ENCODE measurements at regions not wholly inside any gene's neighbourhood (a gene's known extent, or its start where the extent isn't known, plus 50 kb on each side); places are given as distances from the start of the nearest gene placed in this dataset.
A peak's percentile ranks its signal among the peaks of the same experiment; 100 is the strongest.

DNA sequence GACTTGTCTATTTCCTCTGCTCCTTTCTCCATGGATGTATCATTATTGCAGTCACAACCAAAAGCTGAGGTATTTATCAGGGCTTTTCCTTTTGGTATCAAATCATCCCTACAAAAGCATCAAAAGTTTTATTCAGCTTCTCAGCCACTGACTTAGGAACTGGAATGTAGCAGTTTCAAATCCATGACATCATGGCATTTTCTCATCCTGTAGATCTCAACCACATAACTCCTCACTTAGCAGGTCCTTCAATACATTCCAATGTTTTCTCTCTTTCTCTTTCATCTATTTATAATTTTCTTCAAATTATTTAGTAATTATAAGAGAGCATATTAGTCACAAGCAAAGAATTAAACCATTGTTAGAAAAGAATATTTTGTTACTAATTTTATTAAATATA is 537.4 kb upstream of the SORCS1 start:
- TF ChIP-seq EP300 (IDR thresholded peaks at IDR 0.05), result no peak
- TF ChIP-seq POLR2AphosphoS5 (IDR thresholded peaks at IDR 0.05), result no peak
- TF ChIP-seq POLR2A (IDR thresholded peaks at IDR 0.05), result no peak
- TF ChIP-seq, protein P1, sequence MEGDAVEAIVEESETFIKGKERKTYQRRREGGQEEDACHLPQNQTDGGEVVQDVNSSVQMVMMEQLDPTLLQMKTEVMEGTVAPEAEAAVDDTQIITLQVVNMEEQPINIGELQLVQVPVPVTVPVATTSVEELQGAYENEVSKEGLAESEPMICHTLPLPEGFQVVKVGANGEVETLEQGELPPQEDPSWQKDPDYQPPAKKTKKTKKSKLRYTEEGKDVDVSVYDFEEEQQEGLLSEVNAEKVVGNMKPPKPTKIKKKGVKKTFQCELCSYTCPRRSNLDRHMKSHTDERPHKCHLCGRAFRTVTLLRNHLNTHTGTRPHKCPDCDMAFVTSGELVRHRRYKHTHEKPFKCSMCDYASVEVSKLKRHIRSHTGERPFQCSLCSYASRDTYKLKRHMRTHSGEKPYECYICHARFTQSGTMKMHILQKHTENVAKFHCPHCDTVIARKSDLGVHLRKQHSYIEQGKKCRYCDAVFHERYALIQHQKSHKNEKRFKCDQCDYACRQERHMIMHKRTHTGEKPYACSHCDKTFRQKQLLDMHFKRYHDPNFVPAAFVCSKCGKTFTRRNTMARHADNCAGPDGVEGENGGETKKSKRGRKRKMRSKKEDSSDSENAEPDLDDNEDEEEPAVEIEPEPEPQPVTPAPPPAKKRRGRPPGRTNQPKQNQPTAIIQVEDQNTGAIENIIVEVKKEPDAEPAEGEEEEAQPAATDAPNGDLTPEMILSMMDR (IDR thresholded peaks at IDR 0.05), result no peak
- H3K4me3 ChIP-seq, result no peak overlapping the region
- DNase-seq (no peak), ATAC-seq (ENCODE audit: low FRiP score in 2 of 2) (no peak)
- H3K27ac ChIP-seq, result no peak overlapping the region
- no peaks in the 10 kb centered on the region for H3K4me1 ChIP-seq
- H3K9me3 ChIP-seq, result no peaks in the 10 kb centered on the region
- no peaks in the 10 kb centered on the region for H3K27me3 ChIP-seq
- no peaks in the 10 kb centered on the region for H3K36me3 ChIP-seq

- WGBS, 2 donors, result 73 to 78% methylated on average over 1 of the region's 1 CpG
- Histone ChIP-seq H3K27ac (no peak overlapping the region), H3K36me3 (no peaks in the 10 kb centered on the region), H3K4me3 (no peak overlapping the region), H3K9me3 (no peaks in the 10 kb centered on the region), H3K27me3 (no peaks in the 10 kb centered on the region), H3K4me1 (peaks cover 0 to 5% (median 0%) of the 10 kb centered on the region in 4 donors)
- DNase-seq, result no peak
- ATAC-seq (ENCODE audit: low FRiP score in 2 of 2), result no peak
- no peak for TF ChIP-seq POLR2AphosphoS5 (IDR thresholded peaks at IDR 0.05)
- no peak for TF ChIP-seq EP300 (IDR thresholded peaks at IDR 0.05)
- TF ChIP-seq, protein P1 (IDR thresholded peaks at IDR 0.05), result no peak
- TF ChIP-seq POLR2A (IDR thresholded peaks at IDR 0.05), result no peak
Measured at GRCh38 chr10:107692072-107692471, 527.6 kb upstream of the SORCS1 start.

GRCh38 chr10:107689323-107689722 is 524.8 kb upstream of the SORCS1 start:
- ATAC-seq (ENCODE audit: low FRiP score in 2 of 2) (peak in 1 of 2 donors; percentile 53), DNase-seq (no peak)
- Histone ChIP-seq H3K9me3 (no peaks in the 10 kb centered on the region), H3K27me3 (no peaks in the 10 kb centered on the region), H3K27ac (no peak overlapping the region), H3K4me1 (peaks cover 0 to 5% (median 2%) of the 10 kb centered on the region in 4 donors), H3K36me3 (no peaks in the 10 kb centered on the region), H3K4me3 (no peak overlapping the region)
- TF ChIP-seq, protein P1 (IDR thresholded peaks at IDR 0.05), result no peak
- no peak for TF ChIP-seq EP300 (IDR thresholded peaks at IDR 0.05)
- TF ChIP-seq POLR2AphosphoS5 (IDR thresholded peaks at IDR 0.05), result no peak
- no peak for TF ChIP-seq POLR2A (IDR thresholded peaks at IDR 0.05)
- WGBS, 2 donors, result 47 to 65% methylated on average over 2 of the region's 2 CpGs

- Histone ChIP-seq H3K27me3 (no peaks in the 10 kb centered on the region), H3K4me1 (peaks cover 0 to 5% (median 2%) of the 10 kb centered on the region in 4 donors), H3K4me3 (no peak overlapping the region), H3K9me3 (no peaks in the 10 kb centered on the region), H3K27ac (no peak overlapping the region), H3K36me3 (no peaks in the 10 kb centered on the region)
- DNase-seq, result no peak
- peak in 1 of 2 donors; percentile 67 for ATAC-seq (ENCODE audit: low FRiP score in 2 of 2)
- WGBS, 2 donors, result 70 to 94% methylated on average over 2 of the region's 2 CpGs
- no peak for TF ChIP-seq POLR2A (IDR thresholded peaks at IDR 0.05)
- TF ChIP-seq, protein P1 (IDR thresholded peaks at IDR 0.05), result no peak
- TF ChIP-seq EP300 (IDR thresholded peaks at IDR 0.05), result no peak
- TF ChIP-seq POLR2AphosphoS5 (IDR thresholded peaks at IDR 0.05), result no peak
Measured at GRCh38 chr10:107687701-107688100, 523.2 kb upstream of the SORCS1 start.

DNA sequence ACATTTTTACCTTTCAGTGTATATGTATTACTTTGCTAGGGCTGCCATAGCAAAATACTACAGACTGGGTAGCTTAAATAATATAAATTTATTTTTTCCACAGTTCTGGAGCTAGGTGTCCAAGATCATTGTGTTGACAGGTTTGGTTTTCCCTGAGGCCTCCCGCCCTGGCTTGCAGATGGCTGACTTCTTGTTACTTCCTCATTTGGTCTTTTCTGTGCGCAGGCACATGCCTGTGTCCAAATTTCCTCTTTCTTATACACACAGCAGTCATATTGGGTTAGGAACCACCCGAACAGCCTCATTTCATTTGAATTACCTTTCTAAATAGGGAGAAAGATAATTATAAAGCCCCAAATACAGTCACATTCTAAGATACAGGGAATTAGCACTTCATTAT is 521.6 kb upstream of the SORCS1 start:
- TF ChIP-seq EP300 (IDR thresholded peaks at IDR 0.05), result no peak
- TF ChIP-seq, protein P1 (IDR thresholded peaks at IDR 0.05), result no peak
- no peak for TF ChIP-seq POLR2AphosphoS5 (IDR thresholded peaks at IDR 0.05)
- no peak for TF ChIP-seq POLR2A (IDR thresholded peaks at IDR 0.05)
- Histone ChIP-seq H3K4me1 (peaks cover 0 to 5% (median 2%) of the 10 kb centered on the region in 4 donors), H3K9me3 (no peaks in the 10 kb centered on the region), H3K36me3 (no peaks in the 10 kb centered on the region), H3K27ac (peak overlapping the region in 1 of 4 donors; percentile 35), H3K27me3 (no peaks in the 10 kb centered on the region), H3K4me3 (no peak overlapping the region)
- 47 to 55% methylated on average over 3 of the region's 3 CpGs for WGBS, 2 donors
- DNase-seq, result peak in 1 of 2 donors; percentile 69
- peak in 1 of 2 donors; percentile 85 for ATAC-seq (ENCODE audit: low FRiP score in 2 of 2)

All from upper lobe of left lung (tissue), 6 donors.